A172 (cell line): ENCODE measurements at regions not wholly inside any gene's neighbourhood (a gene's known extent, or its start where the extent isn't known, plus 50 kb on each side); places are given as distances from the start of the nearest gene placed in this dataset.
A peak's percentile ranks its signal among the peaks of the same experiment; 100 is the strongest.

Source experiments
- DNase-seq: peaks from one replicate; pipeline ENCODE4 v3.0.0-alpha.2; 2015; ENCODE audit warnings: low spot score

DNA sequence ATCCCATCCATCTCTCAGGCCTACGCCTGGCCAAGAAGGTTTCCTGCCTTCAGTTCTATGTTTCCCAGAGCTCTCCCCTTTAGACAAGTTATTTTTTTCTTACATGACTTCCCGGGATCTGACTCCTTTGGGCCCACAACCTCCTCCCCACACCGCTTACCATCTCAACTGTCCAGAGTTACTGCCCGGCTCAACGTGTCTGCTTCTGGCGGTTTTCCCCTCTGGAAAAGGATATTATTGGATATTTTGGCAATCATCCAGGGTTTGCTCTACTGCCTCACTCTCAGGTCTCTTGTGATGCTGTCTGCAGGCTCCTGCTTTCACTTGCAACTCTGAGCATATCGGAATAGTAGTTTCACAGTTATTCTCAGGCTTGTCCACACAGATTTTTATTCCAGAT is 318.2 kb upstream of the CAMK1G start:
- DNase-seq: no peak

DNA sequence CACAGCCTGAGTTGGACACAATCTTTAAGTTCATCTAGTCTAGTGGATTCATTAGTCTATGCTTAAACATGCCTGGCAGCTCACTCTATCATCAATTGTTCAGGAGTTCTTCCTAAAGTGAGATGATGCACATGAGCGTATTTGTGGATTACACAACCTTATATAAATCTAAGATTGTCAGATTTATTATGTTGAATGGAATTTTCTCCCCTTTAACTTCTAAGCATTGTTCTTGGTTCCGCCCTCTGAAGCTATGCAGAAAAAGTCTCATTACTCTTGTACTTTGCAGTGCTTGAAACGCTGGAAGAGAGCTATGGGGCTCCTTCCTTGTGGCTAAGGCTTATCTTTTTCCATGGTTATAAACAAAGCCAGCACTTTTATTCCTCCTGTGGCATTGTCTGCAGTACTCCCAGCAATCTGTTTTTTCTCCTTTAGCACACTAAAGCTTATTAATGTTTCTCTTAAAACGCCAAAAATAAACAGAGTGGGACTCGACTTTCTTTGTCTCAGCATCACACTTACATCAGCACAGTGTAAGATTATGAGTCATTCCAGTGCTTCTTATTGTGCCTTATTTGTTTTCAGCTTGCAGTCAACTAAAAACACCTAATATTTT is 316.8 kb upstream of the CAMK1G start:
- DNase-seq: peak; percentile 78

DNA sequence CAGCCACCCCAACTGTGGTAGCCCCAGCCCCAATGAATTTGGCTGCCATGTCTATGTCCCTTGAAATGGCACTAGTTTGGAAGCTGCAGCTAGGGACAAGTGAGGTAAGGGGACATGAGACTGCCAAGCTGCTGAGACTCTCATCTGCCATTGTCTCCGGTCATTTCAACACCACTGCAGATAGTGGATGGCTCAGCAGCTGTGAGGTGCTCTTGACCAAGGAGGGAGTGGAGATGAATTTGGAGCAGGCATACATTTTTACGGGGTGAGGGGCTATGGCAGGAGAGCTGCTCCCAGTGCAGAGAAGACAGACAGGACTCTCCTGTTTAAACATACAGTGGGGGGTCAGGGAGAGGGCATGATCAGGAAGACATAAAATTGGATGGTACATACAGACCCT is 315.5 kb upstream of the CAMK1G start:
- no peak for DNase-seq

DNA sequence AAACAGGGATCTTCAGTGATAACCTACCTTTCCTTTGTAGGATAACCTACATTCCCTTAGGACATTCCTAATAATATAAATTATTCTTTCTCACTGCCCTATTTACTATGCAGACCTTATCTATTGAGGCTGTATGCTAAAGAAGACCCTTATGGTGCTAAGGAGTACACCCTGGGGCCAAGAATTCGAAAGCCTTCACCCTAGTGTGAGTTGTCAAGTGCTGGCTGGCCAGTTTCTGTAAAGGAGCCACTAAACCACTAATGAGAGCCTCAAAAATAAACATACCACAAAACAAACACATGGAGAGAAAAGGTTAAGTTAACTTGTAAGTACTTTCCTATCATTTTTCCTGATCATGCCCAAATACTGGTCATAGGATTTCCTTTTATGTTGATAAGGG is 315.0 kb upstream of the CAMK1G start:
- DNase-seq: no peak

DNA sequence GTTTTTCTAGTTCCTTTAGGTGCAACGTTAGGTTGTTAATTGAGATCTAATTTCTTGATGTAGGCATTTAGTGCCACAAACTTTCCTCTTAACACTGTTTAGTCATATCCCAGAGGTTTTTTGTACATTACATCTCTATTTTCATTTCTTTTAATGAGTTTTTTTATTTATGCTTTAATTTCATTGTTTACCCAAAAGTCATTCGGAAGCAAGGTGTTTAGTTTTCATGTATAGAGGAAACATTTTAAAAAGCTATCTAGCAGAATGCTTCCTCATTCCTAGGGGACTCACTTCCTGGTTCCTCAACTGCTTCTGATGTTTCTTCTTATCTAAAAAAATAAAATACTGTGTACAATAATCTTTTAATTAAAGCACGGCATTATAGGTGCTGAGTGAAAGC is 307.2 kb upstream of the CAMK1G start:
- DNase-seq: no peak

DNA sequence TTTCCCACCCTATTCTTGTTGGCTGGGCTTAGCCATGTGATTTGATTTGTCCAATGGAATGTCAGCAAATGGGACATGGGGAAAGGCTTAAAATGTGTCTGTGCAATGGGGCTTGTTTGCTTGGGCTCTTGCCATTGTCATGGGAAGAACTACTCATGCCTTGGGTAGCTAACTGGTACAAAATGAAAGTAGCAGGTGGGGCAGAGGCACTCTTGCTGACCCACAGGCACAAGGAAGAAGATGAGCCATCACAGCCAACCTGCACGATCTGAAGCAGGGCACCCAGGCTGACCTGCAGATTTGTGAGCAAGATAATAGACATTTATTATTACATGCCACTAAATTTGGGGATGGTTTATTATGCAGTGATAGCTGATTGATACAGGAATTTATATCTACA is 305.9 kb upstream of the CAMK1G start:
- DNase-seq: no peak

DNA sequence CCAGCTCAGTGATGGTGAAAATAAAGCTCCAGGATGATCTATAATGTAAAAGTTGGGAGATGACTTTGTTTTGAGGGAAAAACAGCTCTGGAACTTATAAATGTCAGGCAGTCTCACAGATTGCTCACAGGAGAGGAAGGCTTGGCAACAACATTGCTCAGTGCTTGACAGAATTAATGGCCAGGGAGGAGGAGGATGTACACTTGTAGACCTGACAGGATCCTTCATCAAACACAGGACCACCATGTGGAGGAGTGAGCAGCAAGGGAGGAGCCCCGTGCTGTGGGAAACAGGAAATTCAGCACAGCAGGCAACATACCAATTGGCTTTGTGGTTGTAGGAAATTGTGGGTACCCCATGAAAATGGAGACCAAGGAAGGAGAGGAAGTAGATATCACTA is 291.8 kb upstream of the CAMK1G start:
- DNase-seq: peak; percentile 88

DNA sequence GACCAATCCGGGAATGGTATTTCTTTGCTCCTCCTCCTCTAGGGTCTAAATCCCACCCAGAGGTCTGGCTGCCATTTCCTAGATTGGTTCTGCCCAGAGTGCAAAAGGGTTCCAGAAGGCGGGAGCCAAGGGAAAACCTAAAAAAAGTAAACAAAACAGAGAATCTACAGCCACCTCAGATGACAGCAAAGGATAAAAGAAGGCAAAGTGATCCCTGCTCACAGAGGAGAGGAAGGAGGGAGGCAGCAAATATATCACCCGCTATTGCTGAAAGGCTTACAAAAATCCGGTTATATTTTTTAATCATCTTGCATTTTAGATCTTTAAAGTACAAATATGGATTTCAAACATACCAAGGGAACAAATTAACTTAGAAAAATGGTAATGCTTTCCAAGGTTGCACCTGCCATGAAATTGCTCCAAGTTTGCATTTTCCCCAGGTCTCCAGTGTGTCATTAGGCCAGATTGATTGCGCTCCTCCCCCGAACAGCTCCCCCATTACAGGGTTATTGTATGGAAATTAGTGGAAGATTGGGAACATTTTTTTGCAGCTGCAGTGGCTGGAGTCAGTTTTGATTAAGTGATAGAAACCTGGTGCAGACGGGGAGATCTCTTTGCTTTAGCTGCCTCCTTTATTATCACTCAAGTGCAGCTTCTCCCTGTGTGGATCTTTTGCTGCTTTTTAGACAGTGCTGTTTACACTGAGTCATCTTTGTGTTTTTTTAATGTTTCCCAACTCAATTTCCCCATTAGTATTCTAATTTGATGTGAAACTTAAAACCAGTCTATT is 280.5 kb upstream of the CAMK1G start:
- no peak for DNase-seq

DNA sequence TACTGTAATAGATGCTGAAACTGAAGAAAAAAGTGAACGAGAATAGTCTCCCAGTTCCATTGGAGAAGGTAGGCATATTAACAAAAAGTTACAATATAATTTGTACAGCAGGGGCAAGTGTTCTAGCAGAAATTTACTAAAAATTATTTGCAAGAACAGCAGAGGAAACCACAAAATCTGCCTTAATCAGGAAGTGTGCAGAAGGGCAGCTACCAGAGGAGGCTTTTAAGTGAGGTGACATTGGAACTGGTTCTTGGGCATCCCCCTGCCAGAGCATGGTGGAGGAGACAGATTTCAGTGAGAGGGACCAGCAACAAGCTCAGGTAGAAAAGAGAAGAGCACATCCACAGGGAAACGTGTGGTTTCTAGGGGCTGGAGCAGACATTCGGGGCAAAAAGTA is 279.3 kb upstream of the CAMK1G start:
- DNase-seq: no peak

DNA sequence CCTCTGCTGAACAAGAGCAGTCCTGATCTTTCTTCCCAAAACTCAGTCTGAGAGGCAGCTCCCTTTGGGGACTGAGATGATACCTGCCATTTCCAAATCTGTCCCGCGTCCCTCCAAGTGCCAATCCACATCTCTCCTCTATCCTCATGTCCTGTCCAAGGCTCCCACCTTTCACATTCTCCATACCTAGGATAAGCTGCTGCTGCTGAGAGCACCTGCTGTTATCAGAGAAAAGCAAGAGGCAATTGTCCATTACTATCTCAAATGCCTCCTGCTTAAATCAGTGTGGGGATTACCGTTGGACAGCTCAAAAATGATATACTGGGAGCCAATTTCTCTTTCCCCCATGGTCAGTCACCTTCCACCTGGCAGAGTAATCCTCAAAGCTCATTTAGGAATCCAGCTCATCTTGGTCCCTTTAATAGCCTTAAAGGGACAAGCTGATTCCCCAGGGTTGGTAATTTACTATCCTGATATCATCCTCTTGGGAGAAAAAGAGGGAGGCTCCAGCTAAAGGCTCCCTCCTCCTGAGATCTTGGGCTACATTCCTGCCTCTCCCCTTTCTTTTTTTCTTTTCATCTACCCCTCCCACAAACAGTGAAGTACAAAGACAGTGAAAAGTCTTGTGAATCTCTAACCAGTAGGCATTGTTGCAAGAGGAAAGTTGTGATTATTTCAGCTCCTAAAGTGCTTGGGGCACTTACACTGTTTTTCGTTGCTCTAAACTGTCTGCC is 278.1 kb upstream of the CAMK1G start:
- DNase-seq: no peak

DNA sequence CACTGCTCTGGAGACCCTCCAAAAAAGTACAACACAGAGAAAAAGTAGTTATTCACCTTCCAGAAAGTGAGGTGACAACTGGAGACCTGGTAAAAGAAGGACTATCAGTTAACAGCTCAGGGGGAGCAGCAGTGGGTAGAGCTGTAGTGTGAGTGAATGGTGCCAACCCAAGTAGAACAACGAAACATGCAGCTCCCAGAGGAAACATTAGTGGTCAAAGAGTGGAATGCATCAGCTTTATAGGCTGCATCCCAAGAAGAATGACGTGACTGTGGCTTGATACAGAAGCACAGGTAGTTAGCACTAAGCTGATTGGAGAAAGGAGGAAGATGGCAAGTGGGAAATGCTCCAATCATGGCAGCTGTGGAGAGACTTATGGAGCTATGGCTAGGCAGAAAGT is 275.7 kb upstream of the CAMK1G start:
- DNase-seq: no peak

DNA sequence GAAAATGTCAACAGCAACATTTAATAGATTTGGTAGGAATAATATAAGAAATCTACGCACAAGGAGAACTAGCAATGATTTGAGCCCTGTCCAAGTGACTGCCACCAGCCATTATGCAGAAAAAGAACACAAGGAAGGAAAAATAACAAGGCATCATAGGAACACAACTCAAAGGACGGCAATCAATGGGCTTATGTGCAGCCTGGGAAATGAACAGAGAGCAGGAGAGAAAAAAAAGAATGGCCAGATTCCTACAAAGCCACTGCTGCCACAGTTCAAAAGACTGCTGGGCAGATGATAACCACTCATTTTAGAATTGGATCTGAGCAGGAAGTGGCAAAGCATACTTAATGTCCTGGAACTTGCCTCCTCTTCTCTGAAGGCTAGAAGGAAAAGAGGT is 274.3 kb upstream of the CAMK1G start:
- no peak for DNase-seq

DNA sequence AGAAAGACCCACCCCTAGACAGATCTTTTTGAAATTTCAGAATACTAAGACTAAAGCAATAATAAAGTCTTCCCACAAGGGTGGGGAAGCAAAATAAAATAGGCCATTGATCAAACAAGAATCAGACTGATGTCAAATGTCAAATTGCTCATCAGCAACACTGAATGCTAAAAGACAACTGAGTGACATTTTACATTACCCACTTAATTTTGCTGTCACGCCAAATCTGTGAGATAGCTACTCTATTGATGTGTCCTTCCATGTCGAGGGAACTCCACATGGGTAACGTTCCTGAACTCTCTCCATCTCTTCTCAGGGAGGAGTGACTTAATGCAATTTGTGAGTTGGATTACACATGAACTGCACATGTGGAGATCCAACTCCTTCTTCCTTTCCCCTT is 271.7 kb upstream of the CAMK1G start:
- DNase-seq: no peak

DNA sequence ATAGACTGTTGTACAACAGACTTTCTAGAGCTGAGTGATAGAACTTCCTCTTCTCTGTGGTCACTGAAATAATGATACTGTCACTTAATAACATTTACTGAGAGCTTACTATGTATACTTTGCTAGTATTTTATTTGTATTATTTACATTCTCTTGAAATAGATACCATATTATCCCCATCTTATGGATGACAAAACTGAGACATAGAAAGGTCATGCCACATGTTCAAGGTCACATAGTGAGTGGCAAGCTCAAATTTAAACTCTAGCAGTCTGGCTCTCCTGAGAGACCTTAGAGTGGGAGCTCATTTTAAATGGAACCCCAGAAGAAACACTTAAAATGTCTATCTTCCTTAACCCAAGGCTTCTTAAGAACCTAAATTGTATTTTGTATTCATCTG is 266.6 kb upstream of the CAMK1G start:
- no peak for DNase-seq

DNA sequence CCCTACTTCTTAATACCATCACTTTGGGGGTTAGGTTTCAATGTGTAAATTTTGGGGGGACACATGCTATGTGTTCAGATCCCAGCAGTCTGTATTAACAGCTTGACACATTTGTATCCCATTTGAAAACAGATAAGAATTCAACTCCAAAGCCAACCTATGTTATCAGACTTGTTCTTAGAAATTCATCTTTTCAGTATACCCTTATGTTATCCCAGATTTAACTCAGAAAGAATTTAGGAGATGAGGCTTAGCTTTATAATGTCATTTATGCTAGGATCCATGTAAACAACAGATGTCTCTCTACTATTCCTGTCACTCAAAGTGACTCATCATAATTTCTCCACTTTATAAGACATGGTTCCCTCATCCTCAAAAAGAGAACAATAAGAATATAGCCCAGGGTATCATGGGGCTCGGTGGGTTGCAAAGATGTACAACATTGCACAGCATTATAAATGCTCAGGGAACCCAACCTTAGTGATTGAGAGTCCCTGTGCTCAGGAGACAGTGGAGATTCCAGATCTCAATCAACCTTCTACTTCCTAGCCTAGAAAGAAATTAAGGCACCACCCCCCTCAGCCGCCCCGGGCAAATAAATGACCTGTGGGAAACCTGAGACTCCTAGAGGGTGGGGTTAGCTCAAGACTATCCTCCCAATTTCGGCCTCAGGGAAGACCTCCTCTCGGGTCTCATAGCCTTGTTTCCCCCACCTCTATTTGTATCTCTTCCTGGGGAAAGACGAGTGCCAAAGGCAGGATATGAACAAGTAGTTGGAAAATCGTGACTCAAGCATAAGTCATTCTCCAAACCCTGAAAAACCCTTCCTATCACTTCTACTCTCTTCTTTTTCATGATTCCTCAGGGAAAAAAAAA is 265.1 kb upstream of the CAMK1G start:
- DNase-seq: peak; percentile 73

DNA sequence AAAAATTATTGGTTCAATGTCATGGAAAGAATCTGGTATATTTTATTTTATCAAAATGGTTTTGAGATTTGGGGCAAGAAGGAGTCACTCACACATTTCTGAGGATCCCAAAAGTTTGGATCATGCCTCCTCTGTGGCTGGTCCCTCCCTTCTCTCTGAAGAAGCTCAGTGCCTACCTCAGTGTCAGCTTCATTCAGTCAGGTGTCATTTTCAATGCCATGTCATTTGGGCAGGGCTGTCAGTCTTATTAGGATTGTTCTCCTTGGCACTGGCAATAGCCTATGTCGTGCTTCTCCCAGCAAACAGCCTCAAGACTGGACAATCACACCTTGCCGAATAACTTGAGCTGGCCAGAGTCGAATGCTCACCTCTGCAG is 264.5 kb upstream of the CAMK1G start:
- DNase-seq: no peak

DNA sequence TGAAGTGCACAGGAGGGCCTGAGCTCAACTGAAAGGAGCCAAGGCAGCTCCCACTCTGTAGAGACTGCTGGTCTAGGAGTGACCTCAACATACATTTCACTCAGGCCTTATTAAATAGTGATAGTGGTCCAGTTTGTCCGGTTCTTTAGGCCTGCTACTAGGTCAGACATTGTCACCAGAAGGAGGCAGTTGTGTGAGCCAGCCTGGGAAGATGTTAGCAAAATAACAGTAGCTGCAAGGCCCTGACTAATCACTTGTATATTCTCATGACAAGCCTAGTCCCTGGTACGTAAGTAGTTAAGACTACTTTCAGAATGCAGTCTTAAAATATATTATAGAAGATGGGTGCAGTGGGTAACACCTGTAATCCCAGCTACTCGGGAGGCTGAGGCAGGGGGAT is 264.0 kb upstream of the CAMK1G start:
- no peak for DNase-seq

DNA sequence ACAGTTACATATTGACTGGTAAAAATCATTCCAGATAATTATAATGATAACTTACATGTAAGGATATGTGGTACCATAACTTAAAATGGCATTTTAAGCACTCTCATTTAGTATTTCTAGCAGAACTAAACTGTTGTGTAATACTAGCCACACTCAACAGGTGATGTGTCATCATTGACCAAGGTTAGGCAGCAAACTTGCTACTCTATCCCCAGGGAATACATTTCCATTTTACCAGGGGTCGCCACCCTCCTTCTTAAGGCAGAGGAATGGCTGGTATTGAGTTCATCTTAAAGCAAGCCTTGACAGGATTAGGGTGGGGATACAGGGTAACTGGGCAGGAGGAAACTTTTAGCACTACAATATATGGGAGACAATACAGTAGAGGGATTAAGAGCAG is 259.8 kb upstream of the CAMK1G start:
- no peak for DNase-seq

DNA sequence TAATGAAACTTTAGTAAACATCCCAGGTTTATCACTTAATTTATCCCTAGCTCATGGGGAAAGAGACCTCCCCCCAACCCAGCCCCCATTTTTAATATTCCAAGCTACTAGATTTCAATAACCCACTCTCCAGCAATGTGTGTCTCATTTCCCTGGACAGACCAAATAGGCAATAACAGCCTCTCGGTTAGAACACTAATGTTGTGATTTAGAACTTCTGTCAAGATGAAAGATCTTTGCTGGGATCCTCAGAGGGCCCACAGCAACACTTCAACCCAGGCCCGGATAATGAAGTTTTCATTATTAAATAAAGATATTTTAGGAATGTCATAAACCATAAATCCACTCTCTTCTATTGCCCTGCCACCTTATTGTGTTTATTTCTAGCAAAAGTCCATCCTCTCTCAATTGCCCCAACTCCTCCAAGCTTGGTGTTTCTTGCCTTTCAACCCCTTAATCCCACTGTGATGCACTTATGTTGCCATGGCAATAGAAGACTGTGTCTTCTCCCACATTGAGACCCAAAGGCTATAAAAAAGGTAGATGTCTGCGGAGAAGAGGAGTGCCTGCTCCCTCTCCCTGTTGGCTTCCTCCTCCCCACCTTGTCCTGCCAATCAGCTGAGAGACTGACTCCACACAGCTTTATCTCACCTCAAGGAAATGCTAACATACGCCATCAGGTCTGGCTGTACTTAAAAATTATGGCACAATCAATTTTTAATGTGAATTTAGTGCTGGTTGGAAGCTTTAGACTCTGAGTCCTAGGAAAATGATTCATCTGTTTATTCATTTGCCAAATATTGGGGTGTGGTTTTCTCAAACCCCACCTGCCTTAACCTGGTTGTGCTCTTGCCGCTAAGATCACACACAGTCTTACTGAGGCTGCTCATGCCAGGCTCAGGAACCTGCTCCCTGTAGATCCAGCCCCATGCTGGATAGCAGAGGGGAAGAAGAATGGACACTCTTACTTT is 258.3 kb upstream of the CAMK1G start:
- no peak for DNase-seq

DNA sequence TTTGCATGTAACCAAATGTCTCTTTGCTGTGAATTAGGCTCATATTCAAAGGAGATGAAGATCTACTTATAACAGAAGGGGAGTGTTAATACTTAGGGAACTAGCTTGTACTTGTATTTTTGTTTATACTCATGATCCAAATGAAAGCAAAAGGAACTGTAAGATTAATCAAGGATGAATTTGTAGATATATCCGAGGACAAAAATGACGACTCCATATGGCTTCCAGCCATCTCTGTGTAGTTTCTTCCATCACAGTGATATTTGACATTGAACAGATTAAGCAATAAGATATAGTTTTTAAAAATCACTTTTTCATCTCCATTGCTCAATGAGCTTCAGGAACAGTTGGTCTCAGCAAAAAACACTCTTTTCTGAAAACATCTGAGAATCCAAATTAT is 257.4 kb upstream of the CAMK1G start:
- no peak for DNase-seq

DNA sequence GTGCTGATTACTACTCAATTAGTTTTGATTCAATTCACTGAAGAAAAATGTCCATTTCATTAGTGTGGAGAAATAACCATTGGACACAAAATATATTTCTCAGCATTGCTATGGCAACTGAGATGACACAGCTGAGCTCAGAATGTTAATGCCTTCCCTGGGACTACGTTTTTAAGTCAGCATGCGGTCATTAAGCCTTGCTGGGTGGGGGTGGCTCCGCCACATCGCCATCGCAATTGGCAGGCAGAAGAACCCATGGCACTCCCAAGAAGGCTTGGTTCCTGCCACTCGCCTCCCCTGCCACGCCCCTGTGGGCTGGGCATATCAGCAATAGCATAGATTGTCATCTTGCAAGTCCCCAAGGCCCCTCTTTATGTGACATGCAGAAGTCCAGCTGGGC is 256.7 kb upstream of the CAMK1G start:
- no peak for DNase-seq
